CD4-positive, alpha-beta T cell (primary cell): ENCODE measurements at regions not wholly inside any gene's neighbourhood (a gene's known extent, or its start where the extent isn't known, plus 50 kb on each side); places are given as distances from the start of the nearest gene placed in this dataset.

ENCODE experiments used
- ATAC-seq: fragments of 200-7000 bp; cut with Tn5 transposase; one replicate; pipeline ENCODE4 v1.10.0; 2022; ENCODE audit warnings: mild to moderate bottlenecking; ENCODE audit not compliant: poor library complexity
- CTCF ChIA-PET: fragments of 350-600 bp; sonication (Branson Sonifier 250); formaldehyde crosslinking; loops from one replicate; lab custom pipeline; 2021; ENCODE audit warnings: antibody characterized with exemption, inconsistent platforms; lab: Charles Lee
- POLR2A ChIA-PET: fragments of 350-600 bp; sonication (Branson Sonifier 250); formaldehyde crosslinking; loops from one replicate; lab custom pipeline; 2021; ENCODE audit warnings: antibody characterized with exemption, inconsistent platforms; lab: Charles Lee
- DNase-seq, 14 experiments: peaks; one replicate each; pipeline ENCODE4 v3.0.0-alpha.2; 2013 to 2020; ENCODE audit warnings: mixed read lengths in 2 of 14
- H3K27ac ChIP-seq, 2 donors: one replicate each; pipeline versions ENCODE4 v1.5.1 to v1.7.0; 2013; ENCODE audit warnings: low read length in 2 of 2, low read depth in 1 of 2, mild to moderate bottlenecking in 1 of 2
- H3K27me3 ChIP-seq, 2 experiments: 1 replicate in 1 of 2; 2 replicates in 1 of 2; pipeline versions ENCODE4 v1.6.1 to v1.7.0; 2013; ENCODE audit warnings: low read length in 2 of 2, control low read depth in 1 of 2, mild to moderate bottlenecking in 1 of 2, moderate library complexity in 1 of 2; ENCODE audit not compliant: insufficient read depth in 2 of 2, control insufficient read depth in 1 of 2
- H3K36me3 ChIP-seq: one replicate; pipeline ENCODE4 v1.6.1; 2013; ENCODE audit warnings: low read length, control low read depth; ENCODE audit not compliant: insufficient read depth
- H3K4me1 ChIP-seq: one replicate; pipeline ENCODE4 v1.6.1; 2013; ENCODE audit warnings: low read length, control low read depth; ENCODE audit not compliant: insufficient read depth
- H3K4me3 ChIP-seq: one replicate; pipeline ENCODE4 v1.5.1; 2013; ENCODE audit warnings: mild to moderate bottlenecking, low read length, moderate library complexity
- H3K9me3 ChIP-seq, 2 experiments: 1 replicate in 1 of 2; 2 replicates in 1 of 2; pipeline versions ENCODE4 v1.6.1 to v1.7.0; 2013; ENCODE audit warnings: low read length in 2 of 2, mild to moderate bottlenecking in 2 of 2, control low read depth in 1 of 2, moderate library complexity in 1 of 2; ENCODE audit not compliant: control insufficient read depth in 1 of 2, insufficient read depth in 1 of 2
- H3K27ac Mint-ChIP-seq: one replicate; pipeline ENCODE4 v1.8.0; 2020; ENCODE audit warnings: mixed read lengths
- H3K27me3 Mint-ChIP-seq: one replicate; pipeline ENCODE4 v1.8.0; 2021; ENCODE audit warnings: mixed read lengths
- H3K36me3 Mint-ChIP-seq: one replicate; pipeline ENCODE4 v1.8.0; 2021; ENCODE audit warnings: low read depth, mixed read lengths
- H3K4me1 Mint-ChIP-seq: one replicate; pipeline ENCODE4 v1.8.0; 2021; ENCODE audit warnings: low read depth, mixed read lengths
- H3K4me3 Mint-ChIP-seq: one replicate; pipeline ENCODE4 v1.8.0; 2020; ENCODE audit warnings: mild to moderate bottlenecking, mixed read lengths
- H3K9me3 Mint-ChIP-seq: one replicate; pipeline ENCODE4 v1.8.0; 2020; ENCODE audit warnings: mixed read lengths
- CTCF ChIP-seq: fragments of 200-600 bp; IDR thresholded peaks from one replicate; pipeline ENCODE4 v1.8.0; 2022; ENCODE audit warnings: antibody characterized with exemption, mild to moderate bottlenecking
- intact Hi-C, 2 experiments: fragments of 100-400 bp; cut with DNase I in 1 of 2; cut with micrococcal nuclease in 1 of 2; formaldehyde crosslinking; loops; one replicate each; pipeline versions ENCODE4 v1.15.1 to v1.9.0; 2023 to 2025; cut with DNase I, micrococcal nuclease

DNA sequence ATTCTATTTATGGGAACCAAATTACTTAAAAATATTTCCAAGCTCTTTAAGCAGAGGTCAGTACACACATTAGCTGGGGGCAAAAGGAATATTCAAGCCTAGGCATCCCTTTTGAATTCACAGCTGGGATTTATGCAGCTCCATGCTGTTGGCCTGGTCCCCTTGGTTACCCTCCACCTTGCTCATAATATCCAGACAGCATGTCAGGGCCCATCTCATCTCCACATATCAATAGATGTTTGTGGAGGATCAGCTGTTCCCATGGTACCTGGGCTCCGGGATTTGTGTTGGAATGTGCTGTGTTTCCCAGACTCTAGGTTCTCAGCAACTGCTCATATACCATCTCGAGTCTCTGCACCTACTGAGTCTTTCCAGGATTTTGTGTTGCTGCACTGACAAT lies 534.8 kb downstream of the BMP2 start:
- ATAC-seq (no peak), DNase-seq (no peak)
- H3K4me1 ChIP-seq, result no peaks in the 10 kb centered on the region
- intact Hi-C loops, result no loop called here
- no peak overlapping the region for H3K27ac ChIP-seq
- Mint-ChIP-seq H3K4me1 (no peaks in the 10 kb centered on the region), H3K4me3 (no peak overlapping the region), H3K27ac (no peak overlapping the region), H3K36me3 (no peaks in the 10 kb centered on the region), H3K9me3 (peaks cover 17% of the 10 kb centered on the region), H3K27me3 (no peaks in the 10 kb centered on the region)
- no peaks in the 10 kb centered on the region for H3K36me3 ChIP-seq
- no peak for TF ChIP-seq CTCF
- H3K4me3 ChIP-seq, result no peak overlapping the region
- ChIA-PET POLR2A (no interaction called here), CTCF (no interaction called here)
- no peaks in the 10 kb centered on the region for H3K27me3 ChIP-seq
- H3K9me3 ChIP-seq, result no peaks in the 10 kb centered on the region

- Histone ChIP-seq H3K4me1 (no peaks in the 10 kb centered on the region), H3K36me3 (no peaks in the 10 kb centered on the region), H3K9me3 (peaks cover 0 to 3% of the 10 kb centered on the region in 2 experiments), H3K27ac (no peak overlapping the region), H3K27me3 (no peaks in the 10 kb centered on the region), H3K4me3 (no peak overlapping the region)
- no peak for ATAC-seq
- intact Hi-C loops, result no loop called here
- H3K4me1 Mint-ChIP-seq, result no peaks in the 10 kb centered on the region
- TF ChIP-seq CTCF, result no peak
- no peak for DNase-seq
- H3K36me3 Mint-ChIP-seq, result no peaks in the 10 kb centered on the region
- POLR2A ChIA-PET, result no interaction called here
- H3K4me3 Mint-ChIP-seq, result no peak overlapping the region
- CTCF ChIA-PET, result no interaction called here
- no peak overlapping the region for H3K27ac Mint-ChIP-seq
- H3K27me3 Mint-ChIP-seq, result no peaks in the 10 kb centered on the region
- H3K9me3 Mint-ChIP-seq, result peaks cover 10% of the 10 kb centered on the region
Measured at GRCh38 chr20:7305976-7306375, 538.5 kb downstream of the BMP2 start.

- Histone ChIP-seq H3K36me3 (no peaks in the 10 kb centered on the region), H3K4me3 (no peak overlapping the region), H3K27me3 (no peaks in the 10 kb centered on the region), H3K27ac (no peak overlapping the region), H3K4me1 (no peaks in the 10 kb centered on the region), H3K9me3 (peaks cover 0 to 3% of the 10 kb centered on the region in 2 experiments)
- DNase-seq (no peak), ATAC-seq (no peak)
- Mint-ChIP-seq H3K4me1 (no peaks in the 10 kb centered on the region), H3K9me3 (peaks cover 7% of the 10 kb centered on the region), H3K27me3 (no peaks in the 10 kb centered on the region), H3K4me3 (no peak overlapping the region), H3K36me3 (no peaks in the 10 kb centered on the region), H3K27ac (no peak overlapping the region)
- intact Hi-C loops, result no loop called here
- ChIA-PET POLR2A (no interaction called here), CTCF (no interaction called here)
- no peak for TF ChIP-seq CTCF
Measured at GRCh38 chr20:7308163-7308562, 540.7 kb downstream of the BMP2 start.
